ENCODE measurements at regions not wholly inside any gene's neighbourhood (a gene's known extent, or its start where the extent isn't known, plus 50 kb on each side); places are given as distances from the start of the nearest gene placed in this dataset.
"Not testable (repeated sequence)": the region's sequence is repeated elsewhere in the genome, so short reads cannot be mapped to it uniquely, and the experiment has no call there.

GRCh38 chr12:131461096-131461495 lies 249.8 kb upstream of the SFSWAP start:
- peak; percentile 11 for DNase-seq (ENCODE audit: low spot score)
- ATAC-seq: no peak

GRCh38 chr12:131463174-131463573 lies 247.7 kb upstream of the SFSWAP start:
- ATAC-seq: no peak
- no peak for DNase-seq (ENCODE audit: low spot score)

GRCh38 chr12:131464081-131464480 lies 246.8 kb upstream of the SFSWAP start:
- DNase-seq (ENCODE audit: low spot score) (no peak), ATAC-seq (no peak)

DNA sequence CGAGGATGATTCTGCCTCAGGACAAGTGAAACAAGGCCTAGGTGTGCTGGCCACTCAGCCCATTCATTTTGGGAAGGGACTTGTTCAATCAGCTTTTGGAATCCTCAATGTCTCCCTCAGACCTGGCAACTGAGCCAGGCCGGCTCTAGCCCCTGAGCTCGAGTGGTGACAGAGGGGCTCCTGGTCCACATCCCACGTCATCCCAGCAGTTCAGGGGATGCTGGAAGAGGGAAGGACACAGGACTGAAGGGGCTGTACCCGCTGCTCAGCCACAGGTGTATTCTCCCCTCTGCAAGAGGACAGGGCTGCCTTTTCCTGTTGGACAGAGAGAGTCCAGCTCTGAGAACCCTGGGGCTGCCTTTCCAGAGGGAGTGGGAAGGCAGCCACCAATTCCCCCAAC lies 244.6 kb upstream of the SFSWAP start:
- ATAC-seq: no peak
- DNase-seq (ENCODE audit: low spot score): peak; percentile 15

GRCh38 chr12:131466932-131467331 lies 244.0 kb upstream of the SFSWAP start:
- ATAC-seq: no peak
- peak; percentile 6 for DNase-seq (ENCODE audit: low spot score)

GRCh38 chr12:131468206-131468605 lies 242.7 kb upstream of the SFSWAP start:
- ATAC-seq (no peak), DNase-seq (ENCODE audit: low spot score) (peak; percentile 37)

- ATAC-seq; DNase-seq (ENCODE audit: low spot score): not testable (repeated sequence)
Measured at GRCh38 chr12:131469945-131470344, 240.9 kb upstream of the SFSWAP start.

DNA sequence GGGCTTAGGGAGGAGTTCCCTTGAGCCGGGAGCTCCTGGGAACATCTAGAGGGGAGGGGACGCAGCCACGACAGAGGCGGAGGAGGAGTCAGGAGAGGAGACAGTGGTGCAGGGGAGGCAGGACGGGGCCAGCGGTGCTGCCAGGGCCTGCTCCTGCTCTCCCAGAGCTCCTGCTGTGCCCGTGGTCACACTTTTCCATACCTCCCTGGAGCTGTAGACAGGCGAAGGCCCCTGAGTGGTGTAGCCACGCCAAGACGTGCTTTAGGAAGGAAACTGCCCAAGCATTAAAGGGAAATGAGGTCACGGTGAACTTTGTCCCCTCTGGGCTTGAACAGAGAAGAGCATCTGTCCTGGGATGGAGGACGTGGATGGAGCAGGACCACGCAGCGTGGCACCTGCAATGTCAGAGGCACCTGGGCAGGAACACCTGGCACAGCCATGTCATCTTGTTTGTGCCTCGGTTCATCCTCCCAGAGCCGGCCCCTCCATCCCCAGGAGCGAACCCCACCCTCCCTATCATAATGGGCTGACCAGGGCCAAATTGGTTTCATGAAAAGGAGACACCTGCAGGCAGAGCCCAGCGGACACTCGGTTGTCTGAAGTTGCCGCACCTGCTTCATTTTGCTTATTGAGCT lies 239.5 kb upstream of the SFSWAP start:
- no peak for ATAC-seq
- peak; percentile 34 for DNase-seq (ENCODE audit: low spot score)

DNA sequence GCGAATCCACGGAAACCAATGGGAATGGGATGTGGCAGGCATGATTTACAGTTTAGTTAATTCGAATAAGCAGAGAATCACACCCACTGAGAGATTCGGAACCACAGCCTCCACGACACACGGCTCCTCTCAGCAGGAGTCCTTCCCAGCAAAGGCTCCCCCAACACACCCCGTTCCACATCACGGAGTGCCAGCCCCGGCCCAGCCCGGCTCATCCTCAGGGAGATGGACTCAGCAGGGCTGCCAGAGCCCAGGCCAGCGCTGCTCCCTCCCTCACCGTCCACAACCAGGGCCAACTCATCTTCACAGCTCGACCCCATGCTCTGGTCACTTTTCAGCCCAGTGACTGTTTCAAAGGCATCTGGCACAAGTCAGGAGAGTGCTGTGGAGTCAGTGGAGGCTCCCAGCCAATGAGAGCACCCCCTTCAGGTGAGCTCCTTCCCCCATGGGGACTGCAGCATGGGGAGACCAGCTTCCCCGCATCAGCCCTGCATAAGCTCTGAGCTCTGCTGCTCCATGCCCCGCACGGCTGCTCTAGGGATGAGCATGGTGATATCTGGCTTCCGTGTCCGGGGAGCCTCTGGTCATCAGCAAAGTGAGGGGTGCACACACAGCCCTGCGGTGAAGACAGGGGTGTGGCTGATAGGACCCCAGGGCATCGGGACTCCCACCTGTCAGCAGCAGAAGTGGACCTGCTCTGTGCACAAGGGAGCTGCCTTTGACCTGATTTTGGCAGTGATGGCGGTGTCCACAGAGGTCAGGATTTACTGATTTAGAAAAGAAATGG lies 238.8 kb upstream of the SFSWAP start:
- ATAC-seq: no peak
- DNase-seq (ENCODE audit: low spot score): peak; percentile 18

GRCh38 chr12:131473261-131473660 lies 237.6 kb upstream of the SFSWAP start:
- peak; percentile 22 for DNase-seq (ENCODE audit: low spot score)
- no peak for ATAC-seq

DNA sequence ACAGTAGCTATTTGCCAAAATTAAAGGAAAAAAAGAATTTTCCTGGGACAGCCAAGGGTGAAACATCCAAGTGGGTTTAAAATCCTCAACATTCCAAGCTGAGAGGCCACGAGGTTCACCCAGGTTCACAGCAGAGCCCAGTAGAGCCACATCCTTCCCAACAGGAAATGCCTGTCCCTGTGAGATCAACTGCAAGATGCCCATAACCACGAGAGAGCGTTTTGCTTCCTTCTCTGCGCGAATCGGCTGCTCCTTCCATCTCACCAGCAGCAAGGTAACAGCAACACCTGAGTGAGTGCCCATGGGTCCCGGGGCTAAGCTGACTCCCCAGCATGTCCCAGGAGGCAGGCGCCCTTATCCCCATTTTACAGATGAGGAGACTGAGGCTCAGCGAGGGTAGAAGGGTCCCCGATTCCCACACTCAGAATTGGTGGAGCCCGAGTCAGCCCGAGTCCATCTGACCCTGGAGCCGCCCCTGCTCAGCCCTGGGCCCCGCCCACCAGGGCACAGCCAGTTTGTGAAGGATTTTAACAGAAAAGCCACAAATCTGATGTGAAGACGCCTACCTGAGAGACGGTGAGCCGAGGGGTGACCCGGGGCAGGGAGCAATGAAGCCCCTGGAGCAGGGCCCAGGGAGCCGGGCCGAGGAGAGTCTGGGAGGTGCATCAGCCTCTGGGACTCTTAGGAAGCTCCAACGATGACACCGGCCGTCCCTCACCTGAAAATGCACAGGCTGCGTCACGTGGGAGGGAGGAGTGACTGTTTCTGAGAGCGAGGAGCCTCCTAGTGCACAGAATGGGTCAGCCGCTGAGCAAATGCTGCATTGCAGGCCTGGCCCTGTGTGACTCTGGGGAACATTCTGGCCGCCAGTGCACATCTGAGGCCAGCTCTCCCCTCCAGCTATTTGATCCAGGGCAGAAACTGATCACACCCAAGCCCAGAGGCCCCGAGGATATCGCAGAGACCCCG lies 236.9 kb upstream of the SFSWAP start:
- ATAC-seq: no peak
- peak; percentile 34 for DNase-seq (ENCODE audit: low spot score)

DNA sequence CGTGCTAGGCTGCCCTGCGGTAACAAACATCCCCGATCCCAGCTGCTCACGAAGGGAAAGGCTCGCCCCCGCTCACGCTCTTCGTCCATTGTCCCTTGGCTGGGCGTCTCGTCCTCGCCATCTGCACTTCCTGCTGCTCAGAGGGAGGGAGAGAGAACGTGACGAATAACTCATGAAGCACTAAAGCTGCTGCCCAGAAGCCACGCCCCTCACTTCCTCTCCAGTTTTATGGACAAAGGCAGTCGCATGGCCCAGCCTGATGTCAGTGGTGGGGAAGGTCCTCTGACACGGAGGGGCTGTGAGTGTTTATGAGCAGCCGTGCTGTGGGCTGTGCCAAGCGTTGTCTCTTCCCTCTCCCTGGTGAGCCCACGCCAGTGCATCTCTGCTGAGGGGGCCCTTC lies 235.9 kb upstream of the SFSWAP start:
- peak; percentile 14 for DNase-seq (ENCODE audit: low spot score)
- ATAC-seq: peak; percentile 23

GRCh38 chr12:131477613-131478012 lies 233.3 kb upstream of the SFSWAP start:
- no peak for DNase-seq (ENCODE audit: low spot score)
- ATAC-seq: no peak

DNA sequence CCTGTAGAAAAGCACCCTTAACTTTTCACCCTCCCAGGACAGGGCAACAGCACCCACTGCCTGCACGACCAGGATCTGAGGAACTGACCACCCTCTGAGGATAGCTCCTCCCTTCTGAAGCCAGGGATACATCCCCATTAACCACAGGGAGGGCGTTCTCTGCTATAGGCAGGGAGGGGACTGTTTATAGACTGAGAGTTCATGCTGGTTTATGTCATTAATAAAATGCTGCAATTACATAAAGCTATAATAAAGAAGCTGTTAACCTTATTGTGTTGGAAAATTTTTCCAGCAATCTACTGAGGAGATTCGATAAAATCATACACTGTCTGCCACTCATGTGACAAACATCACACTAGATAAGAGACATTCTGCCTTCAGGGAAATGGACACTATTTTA lies 232.4 kb upstream of the SFSWAP start:
- ATAC-seq (no peak), DNase-seq (ENCODE audit: low spot score) (peak; percentile 10)

DNA sequence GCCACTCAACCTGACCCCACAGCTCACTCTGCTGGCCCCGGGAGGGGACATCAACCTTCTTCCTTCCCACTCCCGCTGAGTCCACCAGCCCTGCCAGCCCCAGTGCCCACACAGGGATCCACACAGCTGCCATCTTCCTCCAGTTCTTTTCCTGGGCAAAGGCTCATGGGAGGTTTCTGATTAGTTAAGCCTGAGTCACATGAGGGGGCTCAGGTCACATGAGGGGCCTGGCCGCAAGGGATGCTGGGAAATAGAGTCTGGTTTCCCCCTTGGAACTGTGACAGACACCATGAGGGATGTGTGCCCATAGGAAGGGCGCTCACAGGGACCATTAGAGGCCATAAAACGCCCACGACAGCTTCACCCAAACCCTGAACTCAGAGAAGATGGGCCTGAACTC lies 228.7 kb upstream of the SFSWAP start:
- DNase-seq (ENCODE audit: low spot score): no peak
- ATAC-seq: no peak

DNA sequence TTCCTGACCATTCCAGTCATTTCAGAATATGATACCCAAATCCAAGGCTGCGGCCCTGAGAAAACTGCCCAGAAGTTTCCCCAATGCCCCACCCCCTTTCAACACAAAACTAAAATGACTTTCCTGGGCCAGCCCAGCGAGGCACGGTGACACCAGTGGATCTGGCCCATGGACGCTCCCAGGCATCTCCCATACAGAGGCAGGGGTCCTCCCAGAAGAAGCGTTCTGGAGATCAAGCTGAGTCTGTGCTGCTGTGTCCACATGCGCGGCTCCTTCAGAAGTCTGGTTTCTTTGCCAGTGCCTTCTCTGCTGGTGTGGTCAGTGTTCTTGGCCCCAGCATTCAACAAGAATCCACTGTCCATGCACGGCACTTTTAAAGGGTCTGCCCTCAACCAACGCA lies 228.2 kb upstream of the SFSWAP start:
- ATAC-seq (no peak), DNase-seq (ENCODE audit: low spot score) (peak; percentile 18)

DNA sequence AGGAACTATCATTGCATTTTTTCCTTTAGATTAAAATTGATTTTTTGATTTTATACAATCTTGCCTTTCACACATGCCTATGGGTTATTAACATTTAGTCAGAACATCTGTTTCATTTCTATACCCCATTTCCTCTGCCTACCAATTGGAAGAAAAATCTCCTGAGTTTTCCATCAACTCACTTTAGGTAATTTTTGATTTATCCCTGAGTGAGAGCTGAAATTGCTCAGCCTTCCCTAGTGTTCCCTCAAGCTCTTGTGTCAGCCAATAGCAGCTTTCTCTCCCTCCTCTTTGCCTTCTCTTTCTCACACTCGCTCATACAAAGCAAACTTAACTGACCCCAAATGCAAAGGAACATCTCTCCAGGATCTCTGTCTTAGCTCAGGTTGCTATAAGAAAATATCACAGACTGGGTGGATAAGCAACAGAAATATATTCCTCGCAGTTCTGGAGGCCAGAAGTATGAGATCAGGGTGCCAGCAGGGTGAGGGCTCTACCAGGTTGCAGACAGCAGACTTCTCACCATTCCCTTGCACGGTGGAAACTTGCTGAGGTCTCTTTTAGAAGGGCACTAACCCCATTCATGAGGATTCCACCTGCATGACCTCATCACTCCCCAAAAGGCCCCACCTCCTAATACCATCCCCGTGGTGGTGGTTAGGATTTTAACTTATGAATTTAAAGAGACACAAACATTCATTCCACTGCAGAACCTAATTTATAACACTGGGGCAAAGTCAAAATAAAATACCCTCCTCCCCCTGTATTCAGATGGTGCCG lies 224.2 kb upstream of the SFSWAP start:
- DNase-seq (ENCODE audit: low spot score) (peak; percentile 18), ATAC-seq (no peak)

- peak; percentile 29 for ATAC-seq
- DNase-seq (ENCODE audit: low spot score): peak; percentile 23
Measured at GRCh38 chr12:131487388-131488124, 223.3 kb upstream of the SFSWAP start.

DNA sequence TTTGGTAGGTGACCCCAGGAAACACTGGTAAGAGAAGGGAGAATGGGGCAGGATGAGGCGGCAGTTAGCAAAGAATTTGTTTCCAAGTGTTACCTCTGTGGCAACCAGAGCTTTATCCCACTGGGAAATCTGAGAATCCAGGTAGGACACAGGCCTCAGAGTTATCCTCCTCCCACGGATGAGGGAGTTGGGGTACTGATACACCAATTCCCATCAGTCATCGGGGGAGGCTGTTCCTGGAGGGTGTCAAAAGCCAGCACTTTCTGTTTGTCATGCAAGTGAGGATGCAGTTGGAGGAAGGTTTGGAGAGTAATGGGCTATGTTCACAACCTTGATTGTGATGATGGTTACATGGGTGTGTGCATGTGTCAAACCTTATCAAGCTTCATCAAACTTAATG lies 221.2 kb upstream of the SFSWAP start:
- ATAC-seq: no peak
- DNase-seq (ENCODE audit: low spot score): no peak

- ATAC-seq: no peak
- no peak for DNase-seq (ENCODE audit: low spot score)
Measured at GRCh38 chr12:131491155-131491554, 219.7 kb upstream of the SFSWAP start.
